ENCODE measurements at regions not wholly inside any gene's neighbourhood (a gene's known extent, or its start where the extent isn't known, plus 50 kb on each side); places are given as distances from the start of the nearest gene placed in this dataset.

GRCh38 chr22:34622602-34623001 is 443.4 kb upstream of the ISX start:
- no peaks in the 10 kb centered on the region for H3K27me3 ChIP-seq (ENCODE audit: control insufficient read depth in 2 of 2, insufficient read depth in 2 of 2, low read length in 2 of 2)
- intact Hi-C loops (cut with micrococcal nuclease): no loop called here
- no peak overlapping the region for H2AFZ ChIP-seq (ENCODE audit: low read depth, low read length)
- H3K36me3 ChIP-seq (ENCODE audit: control insufficient read depth in 2 of 2, extremely low read depth in 1 of 2, insufficient read depth in 2 of 2, low read length in 2 of 2): no peaks in the 10 kb centered on the region
- ChIA-PET POLR2A (no interaction called here), CTCF (no interaction called here)
- no TSS peak for BruUV-seq (replicated peaks)
- DNase-seq (ENCODE audit: low read depth, low spot score): no peak
- no peaks in the 10 kb centered on the region for H4K20me1 ChIP-seq (replicated peaks; ENCODE audit: control insufficient read depth, extremely low read depth, insufficient read depth, low read length)
- H3K4me3 ChIP-seq (replicated peaks in 1 of 3; ENCODE audit: insufficient read depth in 1 of 3, low read depth in 1 of 3, low read length in 3 of 3): no peak overlapping the region
- peaks cover 8% of the 10 kb centered on the region for H3K9me3 ChIP-seq (replicated peaks; ENCODE audit: control insufficient read depth, insufficient read depth, low read length)
- FAIRE-seq: no peak
- no peaks in the 10 kb centered on the region for H3K79me2 ChIP-seq (ENCODE audit: control insufficient read depth, insufficient read depth, low read length)
- no peak overlapping the region for H3K4me2 ChIP-seq (ENCODE audit: insufficient read depth, low read length)
- H3K9ac ChIP-seq (replicated peaks; ENCODE audit: extremely low read depth, insufficient read depth, low read length): no peak overlapping the region
- no peak overlapping the region for H3K27ac ChIP-seq (ENCODE audit: insufficient read depth, low read depth, low read length)
- no peaks in the 10 kb centered on the region for H3K9me1 ChIP-seq (replicated peaks; ENCODE audit: control insufficient read depth, extremely low read depth, insufficient read depth, low read length)
- H3K4me1 ChIP-seq (ENCODE audit: control insufficient read depth, extremely low read depth, insufficient read depth, low read length): no peaks in the 10 kb centered on the region
- dilution Hi-C loops (cut with MboI; ENCODE audit: extremely low pct_ligation_motif_present, low sequenced_read_pairs): no loop called here
- TF ChIP-seq CTCF (IDR thresholded peaks at IDR 0.05; ENCODE audit: extremely low read depth in 1 of 2, insufficient read depth in 1 of 2, low read depth in 1 of 2, low read length in 2 of 2) (no peak), POLR2AphosphoS5 (IDR thresholded peaks at IDR 0.05; ENCODE audit: insufficient read depth, low read depth, low read length) (no peak), FOS (IDR thresholded peaks at IDR 0.05; ENCODE audit: borderline replicate concordance, insufficient read depth, low read length) (no peak), GATA2 (IDR thresholded peaks at IDR 0.05; ENCODE audit: insufficient read depth, insufficient read length, low read depth, low read length) (no peak), MAX (IDR thresholded peaks at IDR 0.05; ENCODE audit: insufficient read depth, insufficient read length) (no peak), MYC (IDR thresholded peaks at IDR 0.05; ENCODE audit: low read depth, low read length) (no peak), EZH2 (IDR thresholded peaks at IDR 0.05; ENCODE audit: borderline replicate concordance, low read depth, low read length, severe bottlenecking) (no peak), POLR2A (IDR thresholded peaks at IDR 0.05; ENCODE audit: low read depth, low read length) (no peak), JUN (IDR thresholded peaks at IDR 0.05; ENCODE audit: borderline replicate concordance, insufficient read depth, insufficient read length, low read depth) (no peak)

Measured in endothelial cell of umbilical vein (primary cell).